HepG2 (cell line): ENCODE measurements at regions not wholly inside any gene's neighbourhood (a gene's known extent, or its start where the extent isn't known, plus 50 kb on each side); places are given as distances from the start of the nearest gene placed in this dataset.

Source experiments
- CENPBD1 ChIP-seq: sonication (generic); formaldehyde crosslinking; IDR thresholded peaks from 2 replicates; pipeline ENCODE4 v1.8.0; 2022; ENCODE audit warnings: missing genetic modification reagents, low read depth, mild to moderate bottlenecking, borderline replicate concordance
- ELK4 ChIP-seq: sonication (generic); formaldehyde crosslinking; IDR thresholded peaks from 2 replicates; pipeline ENCODE4 v1.9.0; 2021; ENCODE audit warnings: missing genetic modification reagents, borderline replicate concordance
- HNF4A ChIP-seq: sonication (generic); formaldehyde crosslinking; IDR thresholded peaks from 2 replicates; pipeline ENCODE4 v1.4.0; 2020; ENCODE audit warnings: missing genetic modification reagents
- MBD4 ChIP-seq: IDR thresholded peaks from 2 replicates; pipeline ENCODE4 v1.6.1; 2012; ENCODE audit warnings: low read length, inconsistent platforms, borderline replicate concordance
- PTBP1 ChIP-seq: fragments of 200-400 bp; formaldehyde crosslinking; IDR thresholded peaks from 2 replicates; pipeline ENCODE4 v1.6.1; 2018; ENCODE audit warnings: low read length, low read depth; ENCODE audit not compliant: poor library complexity, severe bottlenecking
- STAT6 ChIP-seq: sonication (generic); formaldehyde crosslinking; IDR thresholded peaks from 2 replicates; pipeline ENCODE4 v1.4.0; 2020; ENCODE audit warnings: missing genetic modification reagents, mild to moderate bottlenecking, borderline replicate concordance
- ZBTB2 ChIP-seq: sonication (generic); formaldehyde crosslinking; IDR thresholded peaks from 2 replicates; pipeline ENCODE4 v1.8.0; 2022; ENCODE audit warnings: low read depth, missing genetic modification reagents
- ZBTB3 ChIP-seq: sonication (generic); formaldehyde crosslinking; IDR thresholded peaks from 2 replicates; pipeline ENCODE4 v1.4.0; 2020; ENCODE audit warnings: low read depth, mild to moderate bottlenecking, moderate library complexity, missing genetic modification reagents, borderline replicate concordance
- ZNF547 ChIP-seq: sonication (generic); formaldehyde crosslinking; IDR thresholded peaks from 2 replicates; pipeline ENCODE4 v1.5.1; 2020; ENCODE audit warnings: mild to moderate bottlenecking, missing genetic modification reagents

- TF ChIP-seq ZBTB2 (CRISPR knock-in tag) = no peak
- no peak for TF ChIP-seq HNF4A
- no peak for TF ChIP-seq PTBP1
- TF ChIP-seq ELK4 (CRISPR knock-in tag) = no peak
- TF ChIP-seq MBD4 = no peak
- TF ChIP-seq ZBTB3 (CRISPR knock-in tag) = no peak
- TF ChIP-seq CENPBD1 (CRISPR knock-in tag) = no peak
- TF ChIP-seq ZNF547 (CRISPR knock-in tag) = no peak
- TF ChIP-seq STAT6 (CRISPR knock-in tag) = no peak
Measured at GRCh38 chr2:61647044-61647443, 108.9 kb upstream of the XPO1 start (continued).
